Naive thymus-derived CD4-positive, alpha-beta T cell (primary cell): ENCODE measurements at regions not wholly inside any gene's neighbourhood (a gene's known extent, or its start where the extent isn't known, plus 50 kb on each side); places are given as distances from the start of the nearest gene placed in this dataset.

ENCODE experiments used
- ATAC-seq: fragments of 150-1000 bp; cut with Tn5 transposase; 2 replicates; pipeline ENCODE4 v1.10.0; 2021; ENCODE audit warnings: mild to moderate bottlenecking, moderate library complexity
- CTCF ChIA-PET: fragments of 350-600 bp; sonication (Branson Sonifier 250); formaldehyde crosslinking; loops from one replicate; lab custom pipeline; 2021; ENCODE audit warnings: antibody characterized with exemption; lab: Charles Lee
- POLR2A ChIA-PET: fragments of 350-600 bp; sonication (Branson Sonifier 250); formaldehyde crosslinking; loops from one replicate; lab custom pipeline; 2021; ENCODE audit warnings: antibody characterized with exemption, inconsistent platforms; lab: Charles Lee
- DNase-seq, 9 donors: peaks; one replicate each; pipeline versions ENCODE4 v3.0.0 to v3.0.0-alpha.2; 2020 to 2022; ENCODE audit warnings: mixed read lengths in 1 of 9
- H3K27ac ChIP-seq: one replicate; pipeline ENCODE4 v1.7.0; 2013; ENCODE audit warnings: mild to moderate bottlenecking, low read depth, low read length, moderate library complexity
- H3K27me3 ChIP-seq, 2 donors: one replicate each; pipeline ENCODE4 v1.7.0; 2013; ENCODE audit warnings: low read length in 2 of 2, mild to moderate bottlenecking in 2 of 2, moderate library complexity in 2 of 2; ENCODE audit not compliant: control insufficient read depth in 2 of 2, insufficient read depth in 2 of 2
- H3K36me3 ChIP-seq, 3 experiments: 1 replicate in 2 of 3; 2 replicates in 1 of 3; pipeline ENCODE4 v1.7.0; 2013; ENCODE audit warnings: low read length in 3 of 3, mild to moderate bottlenecking in 3 of 3, moderate library complexity in 1 of 3; ENCODE audit not compliant: insufficient read depth in 3 of 3, control insufficient read depth in 2 of 3
- H3K4me1 ChIP-seq, 2 donors: one replicate each; pipeline ENCODE4 v1.7.0; 2013; ENCODE audit warnings: low read length in 2 of 2, mild to moderate bottlenecking in 2 of 2, moderate library complexity in 1 of 2; ENCODE audit not compliant: control insufficient read depth in 2 of 2, insufficient read depth in 2 of 2
- H3K4me3 ChIP-seq: 2 replicates; pipeline ENCODE4 v1.7.0; 2013; ENCODE audit warnings: mild to moderate bottlenecking, low read length
- H3K9me3 ChIP-seq, 3 experiments: 1 replicate in 2 of 3; 2 replicates in 1 of 3; pipeline ENCODE4 v1.7.0; 2013; ENCODE audit warnings: low read length in 3 of 3; ENCODE audit not compliant: control insufficient read depth in 2 of 3
- H3K27ac Mint-ChIP-seq, 9 donors: one replicate each; pipeline ENCODE4 v1.8.0; 2020 to 2022; ENCODE audit warnings: mixed read lengths in 9 of 9, mild to moderate bottlenecking in 8 of 9, moderate library complexity in 5 of 9, inconsistent platforms in 2 of 9
- H3K27me3 Mint-ChIP-seq, 5 donors: one replicate each; pipeline ENCODE4 v1.8.0; 2021 to 2022; ENCODE audit warnings: mixed read lengths in 5 of 5, mild to moderate bottlenecking in 1 of 5
- H3K36me3 Mint-ChIP-seq, 5 donors: one replicate each; pipeline ENCODE4 v1.8.0; 2020 to 2022; ENCODE audit warnings: mixed read lengths in 5 of 5, mild to moderate bottlenecking in 3 of 5, inconsistent platforms in 1 of 5
- H3K4me1 Mint-ChIP-seq, 7 donors: one replicate each; pipeline ENCODE4 v1.8.0; 2020 to 2022; ENCODE audit warnings: mixed read lengths in 7 of 7, mild to moderate bottlenecking in 3 of 7, inconsistent platforms in 1 of 7
- H3K4me3 Mint-ChIP-seq, 10 donors: one replicate each; pipeline ENCODE4 v1.8.0; 2020 to 2022; ENCODE audit warnings: mild to moderate bottlenecking in 10 of 10, mixed read lengths in 10 of 10, moderate library complexity in 6 of 10, inconsistent platforms in 2 of 10
- H3K9me3 Mint-ChIP-seq, 11 donors: one replicate each; pipeline ENCODE4 v1.8.0; 2020 to 2022; ENCODE audit warnings: mixed read lengths in 11 of 11, mild to moderate bottlenecking in 4 of 11, inconsistent platforms in 1 of 11, moderate library complexity in 1 of 11
- intact Hi-C, 2 donors: fragments of 100-400 bp; cut with micrococcal nuclease; formaldehyde crosslinking; loops; one replicate each; pipeline ENCODE4 v1.15.1; 2023

DNA sequence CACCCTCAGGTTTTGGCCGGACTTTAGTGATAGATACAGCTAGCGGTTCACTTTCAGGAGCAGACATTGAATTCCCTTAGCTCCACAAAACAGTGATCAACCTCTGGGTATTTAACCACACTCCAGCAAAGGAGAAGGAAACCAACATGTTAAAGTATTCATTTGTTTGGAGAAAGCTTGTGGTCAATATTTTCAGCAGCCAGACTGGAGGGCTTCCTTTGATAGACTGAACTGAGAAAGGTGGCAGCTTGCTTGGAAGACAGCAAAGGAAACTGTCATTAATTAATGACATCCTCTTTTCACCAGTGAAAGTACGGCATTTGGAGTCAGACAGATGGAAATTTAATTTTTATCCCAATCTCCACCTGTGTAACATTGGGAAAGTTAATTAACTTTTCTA, 289.1 kb upstream of the CLNK start:
- Mint-ChIP-seq H3K27me3 (peaks cover 0 to 13% (median 4%) of the 10 kb centered on the region in 5 donors), H3K36me3 (no peaks in the 10 kb centered on the region), H3K4me3 (no peak overlapping the region), H3K27ac (no peak overlapping the region), H3K4me1 (no peaks in the 10 kb centered on the region), H3K9me3 (peaks cover 0 to 9% (median 0%) of the 10 kb centered on the region in 11 donors)
- ChIA-PET CTCF (no interaction called here), POLR2A (no interaction called here)
- intact Hi-C loops, result no loop called here
- Histone ChIP-seq H3K27ac (no peak overlapping the region), H3K4me1 (no peaks in the 10 kb centered on the region), H3K36me3 (no peaks in the 10 kb centered on the region), H3K27me3 (no peaks in the 10 kb centered on the region), H3K9me3 (no peaks in the 10 kb centered on the region), H3K4me3 (no peak overlapping the region)
- no peak for ATAC-seq
- no peak for DNase-seq

GRCh38 chr4:10971800-10972401, 287.3 kb upstream of the CLNK start:
- ATAC-seq, result no peak
- POLR2A ChIA-PET, result no interaction called here
- Mint-ChIP-seq H3K4me3 (no peak overlapping the region), H3K27me3 (peaks cover 0 to 13% (median 4%) of the 10 kb centered on the region in 5 donors), H3K4me1 (no peaks in the 10 kb centered on the region), H3K9me3 (peaks cover 0 to 9% (median 0%) of the 10 kb centered on the region in 11 donors), H3K27ac (no peak overlapping the region), H3K36me3 (no peaks in the 10 kb centered on the region)
- intact Hi-C loops, result no loop called here
- no peak overlapping the region for H3K4me3 ChIP-seq
- H3K9me3 ChIP-seq, result no peaks in the 10 kb centered on the region
- H3K27ac ChIP-seq, result no peak overlapping the region
- no peaks in the 10 kb centered on the region for H3K4me1 ChIP-seq
- CTCF ChIA-PET, result interaction anchor here (0.6 kb wide), 1 partner anchor 9 kb away, joined by 3 read pairs; no protein-coding TSS in a partner anchor
- H3K36me3 ChIP-seq, result no peaks in the 10 kb centered on the region
- DNase-seq, result no peak
- H3K27me3 ChIP-seq, result no peaks in the 10 kb centered on the region

DNA sequence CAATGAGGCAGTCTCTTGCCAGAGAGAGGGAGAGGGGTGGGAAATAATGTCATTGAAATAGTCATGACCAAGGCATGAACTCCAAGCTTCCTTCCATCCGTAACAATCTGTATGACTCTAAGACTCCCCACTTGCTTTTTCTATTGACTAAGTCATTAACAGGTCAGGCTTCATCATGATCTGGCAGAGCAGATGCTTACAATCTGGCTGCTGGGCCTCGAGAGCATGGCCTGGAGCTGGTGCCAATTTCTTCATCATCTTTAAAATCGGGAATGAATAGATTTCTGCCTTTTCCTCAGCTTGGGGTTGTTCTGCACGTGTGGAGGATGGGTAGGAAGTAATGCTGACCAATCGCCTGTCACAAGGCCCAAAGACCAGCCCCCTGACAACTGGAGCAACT, 280.6 kb upstream of the CLNK start:
- H3K4me3 Mint-ChIP-seq, result no peak overlapping the region
- Histone ChIP-seq H3K4me3 (no peak overlapping the region), H3K36me3 (no peaks in the 10 kb centered on the region), H3K27ac (no peak overlapping the region), H3K9me3 (no peaks in the 10 kb centered on the region), H3K4me1 (no peaks in the 10 kb centered on the region), H3K27me3 (no peaks in the 10 kb centered on the region)
- no peak for DNase-seq
- intact Hi-C loops, result no loop called here
- H3K27ac Mint-ChIP-seq, result no peak overlapping the region
- peaks cover 0 to 10% (median 1%) of the 10 kb centered on the region in 11 donors for H3K9me3 Mint-ChIP-seq
- POLR2A ChIA-PET, result no interaction called here
- ATAC-seq, result no peak
- no peaks in the 10 kb centered on the region for H3K4me1 Mint-ChIP-seq
- H3K27me3 Mint-ChIP-seq, result peaks cover 0 to 10% (median 3%) of the 10 kb centered on the region in 5 donors
- CTCF ChIA-PET, result no interaction called here
- H3K36me3 Mint-ChIP-seq, result peaks cover 0 to 2% (median 0%) of the 10 kb centered on the region in 5 donors

- CTCF ChIA-PET, result no interaction called here
- POLR2A ChIA-PET, result no interaction called here
- no peak for ATAC-seq
Measured at GRCh38 chr4:10963958-10964703, 279.6 kb upstream of the CLNK start.

GRCh38 chr4:10963241-10963640, 278.7 kb upstream of the CLNK start:
- intact Hi-C loops, result no loop called here
- DNase-seq (no peak), ATAC-seq (no peak)
- POLR2A ChIA-PET, result no interaction called here
- CTCF ChIA-PET, result interaction anchor here (0.6 kb wide), 1 partner anchor 9 kb away, joined by 3 read pairs; no protein-coding TSS in a partner anchor
- no peak overlapping the region for H3K4me3 Mint-ChIP-seq
- no peak overlapping the region for H3K27ac Mint-ChIP-seq
- no peaks in the 10 kb centered on the region for H3K9me3 ChIP-seq
- H3K27me3 ChIP-seq, result no peaks in the 10 kb centered on the region
- peaks cover 0 to 2% (median 0%) of the 10 kb centered on the region in 5 donors for H3K36me3 Mint-ChIP-seq
- no peak overlapping the region for H3K27ac ChIP-seq
- H3K4me1 ChIP-seq, result no peaks in the 10 kb centered on the region
- peaks cover 0 to 20% (median 5%) of the 10 kb centered on the region in 5 donors for H3K27me3 Mint-ChIP-seq
- H3K9me3 Mint-ChIP-seq, result peaks cover 0 to 10% (median 1%) of the 10 kb centered on the region in 11 donors
- H3K4me1 Mint-ChIP-seq, result no peaks in the 10 kb centered on the region
- H3K4me3 ChIP-seq, result no peak overlapping the region
- no peaks in the 10 kb centered on the region for H3K36me3 ChIP-seq

More at GRCh38 chr4:10963958-10964703, 279.6 kb upstream of the CLNK start:
- no peak overlapping the region for H3K27ac ChIP-seq
- H3K27me3 ChIP-seq, result no peaks in the 10 kb centered on the region
- no peaks in the 10 kb centered on the region for H3K9me3 ChIP-seq
- H3K4me3 Mint-ChIP-seq, result no peak overlapping the region
- peaks cover 0 to 2% (median 0%) of the 10 kb centered on the region in 5 donors for H3K36me3 Mint-ChIP-seq
- H3K27me3 Mint-ChIP-seq, result peaks cover 0 to 16% (median 3%) of the 10 kb centered on the region in 5 donors
- H3K9me3 Mint-ChIP-seq, result peaks cover 0 to 10% (median 1%) of the 10 kb centered on the region in 11 donors
- no peak for DNase-seq
- H3K36me3 ChIP-seq, result no peaks in the 10 kb centered on the region
- no peaks in the 10 kb centered on the region for H3K4me1 ChIP-seq
- intact Hi-C loops, result no loop called here
- H3K4me1 Mint-ChIP-seq, result no peaks in the 10 kb centered on the region
- H3K27ac Mint-ChIP-seq, result no peak overlapping the region
- H3K4me3 ChIP-seq, result no peak overlapping the region

- no peaks in the 10 kb centered on the region for H3K9me3 ChIP-seq
- H3K4me3 ChIP-seq, result no peak overlapping the region
- Mint-ChIP-seq H3K36me3 (peaks cover 0 to 2% (median 0%) of the 10 kb centered on the region in 5 donors), H3K27ac (no peak overlapping the region), H3K4me3 (no peak overlapping the region), H3K4me1 (no peaks in the 10 kb centered on the region), H3K9me3 (peaks cover 0 to 10% (median 1%) of the 10 kb centered on the region in 11 donors), H3K27me3 (peaks cover 0 to 26% (median 6%) of the 10 kb centered on the region in 5 donors)
- no peaks in the 10 kb centered on the region for H3K27me3 ChIP-seq
- ChIA-PET POLR2A (no interaction called here), CTCF (interaction anchor here (0.6 kb wide), 1 partner anchor 10 kb away, joined by 3 read pairs; no protein-coding TSS in a partner anchor)
- H3K36me3 ChIP-seq, result no peaks in the 10 kb centered on the region
- intact Hi-C loops, result no loop called here
- no peak overlapping the region for H3K27ac ChIP-seq
- DNase-seq (no peak), ATAC-seq (no peak)
- no peaks in the 10 kb centered on the region for H3K4me1 ChIP-seq
Measured at GRCh38 chr4:10962246-10962645, 277.7 kb upstream of the CLNK start.
